Cardiac muscle cell (in vitro differentiated cells and primary cell): ENCODE measurements at regions not wholly inside any gene's neighbourhood (a gene's known extent, or its start where the extent isn't known, plus 50 kb on each side); places are given as distances from the start of the nearest gene placed in this dataset.

Experiments used
- DNase-seq, 2 donors: peaks; one replicate each; pipeline versions ENCODE4 v3.0.0 to v3.0.0-alpha.2; 2010 to 2017; ENCODE audit warnings: low read depth in 1 of 2, low spot score in 1 of 2
- H3K27ac ChIP-seq: fragments of 200-600 bp; sonication (generic); 2 replicates; pipeline ENCODE4 v1.5.1; 2016
- H3K27me3 ChIP-seq: fragments of 200-600 bp; sonication (generic); 2 replicates; pipeline ENCODE4 v1.6.0; 2016; ENCODE audit warnings: control low read depth
- H3K36me3 ChIP-seq: fragments of 200-600 bp; sonication (generic); 2 replicates; pipeline ENCODE4 v1.5.1; 2016; ENCODE audit warnings: control low read depth
- H3K4me1 ChIP-seq: fragments of 200-600 bp; sonication (generic); 2 replicates; pipeline ENCODE4 v1.8.1; 2017; ENCODE audit warnings: low read depth, mild to moderate bottlenecking, mixed run types
- H3K4me3 ChIP-seq: fragments of 200-600 bp; sonication (generic); 2 replicates; pipeline ENCODE4 v1.5.1; 2016; ENCODE audit warnings: mild to moderate bottlenecking
- H3K9me3 ChIP-seq: fragments of 200-600 bp; sonication (generic); 2 replicates; pipeline ENCODE4 v1.5.1; 2017; ENCODE audit warnings: low read depth, mild to moderate bottlenecking, control low read depth
- CTCF ChIP-seq: IDR thresholded peaks from 2 replicates; pipeline ENCODE4 v1.5.1; 2012; ENCODE audit warnings: low read depth, mild to moderate bottlenecking, low read length

- no peaks in the 10 kb centered on the region for H3K36me3 ChIP-seq
- TF ChIP-seq CTCF: no peak
- H3K9me3 ChIP-seq: no peaks in the 10 kb centered on the region
- no peak overlapping the region for H3K4me3 ChIP-seq
- no peak overlapping the region for H3K27ac ChIP-seq
- H3K4me1 ChIP-seq: peaks cover 4% of the 10 kb centered on the region
- H3K27me3 ChIP-seq: no peaks in the 10 kb centered on the region
- DNase-seq: no peak
These were observed 202.7 kb downstream of the CYRIA start for GRCh38 chr2:16462958-16463357.

GRCh38 chr2:16461672-16462071 lies 204.0 kb downstream of the CYRIA start:
- no peak overlapping the region for H3K27ac ChIP-seq
- no peak overlapping the region for H3K4me3 ChIP-seq
- peaks cover 4% of the 10 kb centered on the region for H3K4me1 ChIP-seq
- no peaks in the 10 kb centered on the region for H3K36me3 ChIP-seq
- TF ChIP-seq CTCF: no peak
- H3K9me3 ChIP-seq: no peaks in the 10 kb centered on the region
- peak in 1 of 2 donors; percentile 6 for DNase-seq
- no peaks in the 10 kb centered on the region for H3K27me3 ChIP-seq

- Histone ChIP-seq H3K4me1 (peaks cover 4% of the 10 kb centered on the region), H3K27ac (no peak overlapping the region), H3K27me3 (no peaks in the 10 kb centered on the region), H3K36me3 (no peaks in the 10 kb centered on the region), H3K9me3 (no peaks in the 10 kb centered on the region), H3K4me3 (no peak overlapping the region)
- TF ChIP-seq CTCF: no peak
- no peak for DNase-seq
These were observed 206.0 kb downstream of the CYRIA start for GRCh38 chr2:16459606-16460005.

DNA sequence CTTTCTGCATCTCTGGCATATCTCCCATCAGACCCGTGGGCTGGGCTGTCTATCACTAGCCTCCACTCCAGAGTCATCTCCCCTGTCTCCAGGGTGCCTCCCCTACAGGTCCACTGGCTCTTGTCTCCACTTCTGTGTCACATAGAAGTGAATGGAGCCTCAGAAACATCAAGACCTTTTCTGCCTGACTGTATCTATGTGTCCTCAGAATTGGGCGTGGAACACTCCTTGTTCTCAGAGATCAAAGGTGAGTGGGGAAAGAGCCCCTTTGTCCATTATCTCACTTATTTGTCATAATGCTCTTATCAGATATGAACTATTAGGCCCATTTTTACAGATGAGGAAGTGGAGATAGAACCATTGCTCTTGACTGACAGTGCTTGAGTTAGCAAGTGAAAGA lies 211.0 kb downstream of the CYRIA start:
- no peaks in the 10 kb centered on the region for H3K36me3 ChIP-seq
- no peak for DNase-seq
- H3K27me3 ChIP-seq: no peaks in the 10 kb centered on the region
- no peak overlapping the region for H3K27ac ChIP-seq
- no peak for TF ChIP-seq CTCF
- H3K9me3 ChIP-seq: no peaks in the 10 kb centered on the region
- no peaks in the 10 kb centered on the region for H3K4me1 ChIP-seq
- H3K4me3 ChIP-seq: no peak overlapping the region

DNA sequence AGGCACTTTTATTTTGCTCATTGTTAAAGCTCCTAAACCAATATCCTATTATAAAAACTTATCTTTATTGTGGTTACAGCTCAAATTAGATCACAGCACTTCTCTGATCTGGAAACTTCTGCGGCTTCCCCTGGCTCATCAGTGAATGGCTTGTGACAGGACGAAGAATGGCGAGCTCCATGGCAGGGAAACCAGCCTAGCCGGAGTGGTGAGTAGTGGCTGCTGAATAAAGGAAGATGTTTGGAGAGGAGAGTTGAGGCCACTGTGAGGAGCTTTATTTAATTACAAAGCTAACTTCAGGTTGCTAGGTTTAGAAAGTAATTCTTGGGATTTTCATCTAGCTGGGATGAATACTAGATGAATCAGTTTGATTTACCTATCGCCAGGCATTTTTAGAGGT lies 213.5 kb downstream of the CYRIA start:
- no peaks in the 10 kb centered on the region for H3K4me1 ChIP-seq
- no peak for DNase-seq
- H3K9me3 ChIP-seq: no peaks in the 10 kb centered on the region
- no peaks in the 10 kb centered on the region for H3K36me3 ChIP-seq
- no peak overlapping the region for H3K27ac ChIP-seq
- TF ChIP-seq CTCF: no peak
- no peak overlapping the region for H3K4me3 ChIP-seq
- H3K27me3 ChIP-seq: no peaks in the 10 kb centered on the region

DNA sequence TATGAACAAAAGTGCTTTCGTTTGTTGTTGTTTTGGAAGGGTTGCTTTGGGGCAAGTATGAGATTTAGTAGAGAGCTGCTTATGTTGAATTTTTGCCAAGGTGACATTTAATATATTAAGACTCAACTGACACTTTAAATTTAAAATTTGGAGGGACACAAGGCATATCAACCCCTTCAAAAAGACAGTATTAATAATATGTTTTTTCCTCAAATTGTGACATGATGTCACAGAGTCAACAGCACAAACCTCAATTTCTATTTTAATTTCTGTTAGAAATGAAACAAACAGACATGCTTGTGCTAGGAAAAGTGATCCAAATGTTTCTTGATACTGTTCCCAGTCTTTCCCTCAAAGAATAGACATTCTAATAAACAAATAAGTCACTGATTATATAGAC lies 218.9 kb downstream of the CYRIA start:
- no peaks in the 10 kb centered on the region for H3K27me3 ChIP-seq
- H3K4me3 ChIP-seq: no peak overlapping the region
- no peaks in the 10 kb centered on the region for H3K36me3 ChIP-seq
- DNase-seq: no peak
- no peaks in the 10 kb centered on the region for H3K4me1 ChIP-seq
- no peak overlapping the region for H3K27ac ChIP-seq
- no peak for TF ChIP-seq CTCF
- H3K9me3 ChIP-seq: no peaks in the 10 kb centered on the region
